ENCODE measurements at regions not wholly inside any gene's neighbourhood (a gene's known extent, or its start where the extent isn't known, plus 50 kb on each side); places are given as distances from the start of the nearest gene placed in this dataset.

DNA sequence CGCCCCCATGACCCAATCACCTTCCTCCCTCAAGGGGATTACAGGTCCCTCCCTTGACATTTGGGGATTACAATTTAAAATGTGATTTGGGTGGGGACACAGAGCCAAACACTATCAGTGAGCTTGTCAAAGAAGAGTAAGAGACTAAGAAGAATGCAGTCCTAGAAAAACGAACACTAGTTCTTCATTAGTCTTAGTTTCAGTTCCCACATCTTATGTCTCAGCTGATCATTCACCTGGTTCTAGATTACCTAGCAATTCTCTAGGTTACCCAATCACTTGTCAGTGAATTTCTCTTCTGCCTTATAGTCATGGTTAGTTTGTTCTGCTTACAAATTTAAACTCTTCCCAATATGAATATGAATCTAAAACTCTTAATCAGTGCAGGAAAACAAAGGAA, 251.5 kb downstream of the COX7C start:
- Histone ChIP-seq H3K27ac (ENCODE audit: low read depth, low read length) (no peak overlapping the region), H3K9me3 (ENCODE audit: control insufficient read depth, insufficient read depth, low read length) (no peaks in the 10 kb centered on the region), H3K27me3 (ENCODE audit: control insufficient read depth, low read length) (no peaks in the 10 kb centered on the region), H3F3A (ENCODE audit: control insufficient read depth, insufficient read depth) (no peaks in the 10 kb centered on the region), H3K4me2 (ENCODE audit: low read length) (no peak overlapping the region), H3K4me1 (ENCODE audit: control insufficient read depth, low read length) (0 out of 2 replicates have a peak, but pooled peaks cover 3% of the 10 kb centered on the region), H4K20me1 (ENCODE audit: control insufficient read depth, insufficient read depth, low read depth, low read length) (no peaks in the 10 kb centered on the region), H3K4me3 (ENCODE audit: low read length) (no peak overlapping the region), H3K9me2 (replicated peaks; ENCODE audit: control insufficient read depth, low read length) (no peaks in the 10 kb centered on the region), H3K79me2 (ENCODE audit: control insufficient read depth, low read length) (no peaks in the 10 kb centered on the region), H3K36me3 (ENCODE audit: control insufficient read depth, low read length) (no peaks in the 10 kb centered on the region)
- TF ChIP-seq, protein P1, sequence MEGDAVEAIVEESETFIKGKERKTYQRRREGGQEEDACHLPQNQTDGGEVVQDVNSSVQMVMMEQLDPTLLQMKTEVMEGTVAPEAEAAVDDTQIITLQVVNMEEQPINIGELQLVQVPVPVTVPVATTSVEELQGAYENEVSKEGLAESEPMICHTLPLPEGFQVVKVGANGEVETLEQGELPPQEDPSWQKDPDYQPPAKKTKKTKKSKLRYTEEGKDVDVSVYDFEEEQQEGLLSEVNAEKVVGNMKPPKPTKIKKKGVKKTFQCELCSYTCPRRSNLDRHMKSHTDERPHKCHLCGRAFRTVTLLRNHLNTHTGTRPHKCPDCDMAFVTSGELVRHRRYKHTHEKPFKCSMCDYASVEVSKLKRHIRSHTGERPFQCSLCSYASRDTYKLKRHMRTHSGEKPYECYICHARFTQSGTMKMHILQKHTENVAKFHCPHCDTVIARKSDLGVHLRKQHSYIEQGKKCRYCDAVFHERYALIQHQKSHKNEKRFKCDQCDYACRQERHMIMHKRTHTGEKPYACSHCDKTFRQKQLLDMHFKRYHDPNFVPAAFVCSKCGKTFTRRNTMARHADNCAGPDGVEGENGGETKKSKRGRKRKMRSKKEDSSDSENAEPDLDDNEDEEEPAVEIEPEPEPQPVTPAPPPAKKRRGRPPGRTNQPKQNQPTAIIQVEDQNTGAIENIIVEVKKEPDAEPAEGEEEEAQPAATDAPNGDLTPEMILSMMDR (IDR thresholded peaks at IDR 0.05; ENCODE audit: low read depth, low read length, poor library complexity, severe bottlenecking): no peak
- no peak for TF ChIP-seq EZH2phosphoT487 (IDR thresholded peaks at IDR 0.05; ENCODE audit: borderline replicate concordance, low read length)

DNA sequence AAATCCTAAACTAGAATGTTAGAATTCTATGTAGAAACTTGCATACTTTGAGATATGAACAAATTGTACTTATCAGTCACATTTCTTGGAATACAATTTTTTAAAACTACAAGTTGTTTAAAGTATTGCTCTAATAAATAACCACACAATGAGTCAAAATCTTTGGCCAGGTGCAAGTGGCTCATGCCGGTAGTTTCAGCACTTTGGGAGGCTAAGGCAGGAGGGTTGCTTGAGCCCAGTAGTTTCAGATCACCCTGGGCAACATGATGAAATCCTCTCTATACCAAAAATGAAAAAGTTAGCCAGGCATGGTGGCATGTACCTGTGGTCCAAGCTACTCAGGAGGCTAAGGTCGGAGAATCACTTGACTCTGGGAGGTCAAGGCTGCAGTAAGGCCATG, 257.8 kb downstream of the COX7C start:
- H3K27me3 ChIP-seq (ENCODE audit: control insufficient read depth, low read length): no peaks in the 10 kb centered on the region

DNA sequence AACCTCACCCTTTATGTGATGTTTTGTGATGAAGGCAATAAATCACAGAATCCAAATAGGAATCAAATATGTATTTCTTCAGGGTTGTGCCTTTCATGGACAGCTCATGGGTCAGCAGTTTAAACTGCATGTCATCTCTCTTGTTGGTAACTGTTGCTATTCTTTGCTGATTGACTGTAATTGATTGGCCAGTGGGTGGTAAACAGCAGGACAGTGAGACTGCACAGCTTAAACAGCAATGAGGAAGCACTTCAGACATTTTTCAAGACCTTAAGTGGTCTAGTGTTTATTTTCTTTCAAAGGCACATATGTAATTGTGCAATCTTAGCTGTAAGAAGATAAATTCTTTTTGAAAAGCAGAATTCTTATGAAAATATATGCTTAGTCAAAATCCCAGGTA, 260.5 kb downstream of the COX7C start:
- no peak for TF ChIP-seq EZH2phosphoT487 (IDR thresholded peaks at IDR 0.05; ENCODE audit: borderline replicate concordance, low read length)
- TF ChIP-seq, protein P1 (IDR thresholded peaks at IDR 0.05; ENCODE audit: low read depth, low read length, poor library complexity, severe bottlenecking): no peak
- Histone ChIP-seq H4K20me1 (ENCODE audit: control insufficient read depth, insufficient read depth, low read depth, low read length) (no peaks in the 10 kb centered on the region), H3K4me3 (ENCODE audit: low read length) (no peak overlapping the region), H3K9me3 (ENCODE audit: control insufficient read depth, insufficient read depth, low read length) (no peaks in the 10 kb centered on the region), H3K27me3 (ENCODE audit: control insufficient read depth, low read length) (no peaks in the 10 kb centered on the region), H3K9me2 (replicated peaks; ENCODE audit: control insufficient read depth, low read length) (no peaks in the 10 kb centered on the region), H3F3A (ENCODE audit: control insufficient read depth, insufficient read depth) (no peaks in the 10 kb centered on the region), H3K4me1 (ENCODE audit: control insufficient read depth, low read length) (no peaks in the 10 kb centered on the region), H3K4me2 (ENCODE audit: low read length) (no peak overlapping the region), H3K36me3 (ENCODE audit: control insufficient read depth, low read length) (no peaks in the 10 kb centered on the region), H3K79me2 (ENCODE audit: control insufficient read depth, low read length) (no peaks in the 10 kb centered on the region), H3K27ac (ENCODE audit: low read depth, low read length) (no peak overlapping the region)

More for the DNA sequence above, 257.8 kb downstream of the COX7C start:
- H3K27ac ChIP-seq (ENCODE audit: low read depth, low read length): no peak overlapping the region
- no peaks in the 10 kb centered on the region for H3K9me2 ChIP-seq (replicated peaks; ENCODE audit: control insufficient read depth, low read length)
- H3K9me3 ChIP-seq (ENCODE audit: control insufficient read depth, insufficient read depth, low read length): no peaks in the 10 kb centered on the region
- no peaks in the 10 kb centered on the region for H3K4me1 ChIP-seq (ENCODE audit: control insufficient read depth, low read length)
- H3K36me3 ChIP-seq (ENCODE audit: control insufficient read depth, low read length): no peaks in the 10 kb centered on the region
- H3K4me3 ChIP-seq (ENCODE audit: low read length): no peak overlapping the region
- H4K20me1 ChIP-seq (ENCODE audit: control insufficient read depth, insufficient read depth, low read depth, low read length): no peaks in the 10 kb centered on the region
- H3F3A ChIP-seq (ENCODE audit: control insufficient read depth, insufficient read depth): no peaks in the 10 kb centered on the region
- H3K4me2 ChIP-seq (ENCODE audit: low read length): no peak overlapping the region
- TF ChIP-seq, protein P1 (IDR thresholded peaks at IDR 0.05; ENCODE audit: low read depth, low read length, poor library complexity, severe bottlenecking): no peak
- no peak for TF ChIP-seq EZH2phosphoT487 (IDR thresholded peaks at IDR 0.05; ENCODE audit: borderline replicate concordance, low read length)
- no peaks in the 10 kb centered on the region for H3K79me2 ChIP-seq (ENCODE audit: control insufficient read depth, low read length)

DNA sequence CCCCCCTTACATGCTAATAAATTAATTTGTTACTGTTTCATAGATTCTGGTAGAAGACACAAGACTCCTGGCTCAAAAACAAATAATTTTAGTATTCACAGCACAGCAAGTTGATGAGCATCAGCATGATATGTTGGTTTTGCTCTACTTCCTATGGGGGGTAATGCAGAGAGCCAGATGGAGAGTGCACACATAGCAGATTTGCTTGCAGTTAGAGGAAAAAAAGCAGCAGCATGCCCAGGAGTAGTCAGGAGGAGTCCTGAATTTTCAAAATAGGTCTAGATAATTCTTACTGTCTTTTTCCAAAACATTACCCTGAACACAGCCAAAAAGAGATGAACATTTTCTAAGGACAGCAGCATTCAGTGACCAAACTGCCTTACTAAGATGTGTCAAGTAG, 261.3 kb downstream of the COX7C start:
- TF ChIP-seq, protein P1 (IDR thresholded peaks at IDR 0.05; ENCODE audit: low read depth, low read length, poor library complexity, severe bottlenecking): no peak
- no peak for TF ChIP-seq EZH2phosphoT487 (IDR thresholded peaks at IDR 0.05; ENCODE audit: borderline replicate concordance, low read length)
- H3K9me2 ChIP-seq (replicated peaks; ENCODE audit: control insufficient read depth, low read length): no peaks in the 10 kb centered on the region

More for the DNA sequence above, 261.3 kb downstream of the COX7C start:
- Histone ChIP-seq H3K9me3 (ENCODE audit: control insufficient read depth, insufficient read depth, low read length) (no peaks in the 10 kb centered on the region), H4K20me1 (ENCODE audit: control insufficient read depth, insufficient read depth, low read depth, low read length) (no peaks in the 10 kb centered on the region), H3K27ac (ENCODE audit: low read depth, low read length) (no peak overlapping the region), H3K36me3 (ENCODE audit: control insufficient read depth, low read length) (no peaks in the 10 kb centered on the region), H3K4me3 (ENCODE audit: low read length) (no peak overlapping the region), H3K79me2 (ENCODE audit: control insufficient read depth, low read length) (no peaks in the 10 kb centered on the region), H3K4me2 (ENCODE audit: low read length) (no peak overlapping the region), H3F3A (ENCODE audit: control insufficient read depth, insufficient read depth) (no peaks in the 10 kb centered on the region), H3K27me3 (ENCODE audit: control insufficient read depth, low read length) (no peaks in the 10 kb centered on the region), H3K4me1 (ENCODE audit: control insufficient read depth, low read length) (no peaks in the 10 kb centered on the region)
